ENCODE measurements at regions not wholly inside any gene's neighbourhood (a gene's known extent, or its start where the extent isn't known, plus 50 kb on each side); places are given as distances from the start of the nearest gene placed in this dataset.

GRCh38 chr6:146898069-146898887 lies 299.5 kb downstream of the ADGB start:
- TF ChIP-seq, protein P1, sequence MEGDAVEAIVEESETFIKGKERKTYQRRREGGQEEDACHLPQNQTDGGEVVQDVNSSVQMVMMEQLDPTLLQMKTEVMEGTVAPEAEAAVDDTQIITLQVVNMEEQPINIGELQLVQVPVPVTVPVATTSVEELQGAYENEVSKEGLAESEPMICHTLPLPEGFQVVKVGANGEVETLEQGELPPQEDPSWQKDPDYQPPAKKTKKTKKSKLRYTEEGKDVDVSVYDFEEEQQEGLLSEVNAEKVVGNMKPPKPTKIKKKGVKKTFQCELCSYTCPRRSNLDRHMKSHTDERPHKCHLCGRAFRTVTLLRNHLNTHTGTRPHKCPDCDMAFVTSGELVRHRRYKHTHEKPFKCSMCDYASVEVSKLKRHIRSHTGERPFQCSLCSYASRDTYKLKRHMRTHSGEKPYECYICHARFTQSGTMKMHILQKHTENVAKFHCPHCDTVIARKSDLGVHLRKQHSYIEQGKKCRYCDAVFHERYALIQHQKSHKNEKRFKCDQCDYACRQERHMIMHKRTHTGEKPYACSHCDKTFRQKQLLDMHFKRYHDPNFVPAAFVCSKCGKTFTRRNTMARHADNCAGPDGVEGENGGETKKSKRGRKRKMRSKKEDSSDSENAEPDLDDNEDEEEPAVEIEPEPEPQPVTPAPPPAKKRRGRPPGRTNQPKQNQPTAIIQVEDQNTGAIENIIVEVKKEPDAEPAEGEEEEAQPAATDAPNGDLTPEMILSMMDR (IDR thresholded peaks at IDR 0.05; ENCODE audit: borderline replicate concordance, extremely low read depth, low read length, poor library complexity, severe bottlenecking), result no peak
- TF ChIP-seq EZH2 (IDR thresholded peaks at IDR 0.05; ENCODE audit: borderline replicate concordance, low read depth, low read length, severe bottlenecking), result no peak
